HG03354 (cell line): ENCODE measurements at regions not wholly inside any gene's neighbourhood (a gene's known extent, or its start where the extent isn't known, plus 50 kb on each side); places are given as distances from the start of the nearest gene placed in this dataset.

Experiments
- ATAC-seq: cut with Tn5 transposase; IDR thresholded peaks from one replicate; pipeline ENCODE4 v1.9.1; 2021; ENCODE audit warnings: mild to moderate bottlenecking; ENCODE audit not compliant: unreplicated experiment, poor library complexity, severe bottlenecking

GRCh38 chr10:89875557-89875956 is 174.2 kb downstream of the KIF20B start:
- no peak for ATAC-seq

- no peak for ATAC-seq
Observed at GRCh38 chr10:89879121-89879520, 177.7 kb downstream of the KIF20B start.

GRCh38 chr10:89887406-89887805 is 186.0 kb downstream of the KIF20B start:
- peak; percentile 65 for ATAC-seq

GRCh38 chr10:89887830-89888229 is 186.4 kb downstream of the KIF20B start:
- ATAC-seq: peak; percentile 74

GRCh38 chr10:89888321-89889070 is 187.1 kb downstream of the KIF20B start:
- ATAC-seq: peak; percentile 86

GRCh38 chr10:89889606-89890005 is 188.2 kb downstream of the KIF20B start:
- ATAC-seq: no peak

- ATAC-seq: no peak
Observed at GRCh38 chr10:89891006-89891535, 189.7 kb downstream of the KIF20B start.

GRCh38 chr10:89894051-89894450 is 192.7 kb downstream of the KIF20B start:
- ATAC-seq: no peak

- no peak for ATAC-seq
Observed at GRCh38 chr10:89900554-89900953, 199.2 kb downstream of the KIF20B start.

GRCh38 chr10:89901895-89902294 is 200.5 kb downstream of the KIF20B start:
- no peak for ATAC-seq

- no peak for ATAC-seq
Observed at GRCh38 chr10:89904755-89905154, 203.4 kb downstream of the KIF20B start.

- no peak for ATAC-seq
Observed at GRCh38 chr10:89909752-89910151, 208.4 kb downstream of the KIF20B start.

GRCh38 chr10:89915021-89915420 is 213.6 kb downstream of the KIF20B start:
- no peak for ATAC-seq

GRCh38 chr10:89915968-89916367 is 214.6 kb downstream of the KIF20B start:
- no peak for ATAC-seq

GRCh38 chr10:89916468-89917215 is 215.3 kb downstream of the KIF20B start:
- no peak for ATAC-seq

GRCh38 chr10:89921403-89921802 is 220.0 kb downstream of the KIF20B start:
- ATAC-seq: no peak

GRCh38 chr10:89923661-89924060 is 222.3 kb downstream of the KIF20B start:
- no peak for ATAC-seq

GRCh38 chr10:89924261-89924660 is 222.9 kb downstream of the KIF20B start:
- no peak for ATAC-seq

- no peak for ATAC-seq
Observed at GRCh38 chr10:89926736-89927135, 225.3 kb downstream of the KIF20B start.

GRCh38 chr10:89929282-89930026 is 228.1 kb downstream of the KIF20B start:
- ATAC-seq: no peak
